Sigmoid colon (tissue), 6 donors: ENCODE measurements at regions not wholly inside any gene's neighbourhood (a gene's known extent, or its start where the extent isn't known, plus 50 kb on each side); places are given as distances from the start of the nearest gene placed in this dataset.

ENCODE experiments used
- DNase-seq: peaks from one replicate; pipeline ENCODE4 v3.0.0-alpha.2; 2019
- H3K27ac ChIP-seq, 4 donors: fragments of 200-600 bp; sonication (generic); one replicate each; pipeline ENCODE4 v1.5.1; 2016 to 2019; ENCODE audit warnings: mild to moderate bottlenecking in 1 of 4
- H3K27me3 ChIP-seq, 3 donors: fragments of 200-600 bp; sonication (generic); one replicate each; pipeline ENCODE4 v1.5.1; 2019; ENCODE audit warnings: mild to moderate bottlenecking in 1 of 3
- H3K36me3 ChIP-seq, 4 donors: fragments of 200-600 bp; sonication (generic); one replicate each; pipeline ENCODE4 v1.5.1; 2016 to 2019
- H3K4me1 ChIP-seq, 4 donors: fragments of 200-600 bp; sonication (generic); one replicate each; pipeline ENCODE4 v1.5.1; 2017 to 2019
- H3K4me3 ChIP-seq, 4 donors: fragments of 200-600 bp; sonication (generic); one replicate each; pipeline ENCODE4 v1.5.1; 2017 to 2019; ENCODE audit warnings: mild to moderate bottlenecking in 2 of 4, moderate library complexity in 1 of 4
- H3K9me3 ChIP-seq, 4 donors: fragments of 200-600 bp in 3 of 4; sonication (generic) in 3 of 4; one replicate each; pipeline versions ENCODE4 v1.5.1 to v1.6.1; 2013 to 2019
- CTCF ChIP-seq, 4 experiments: fragments of 450-650 bp in 3 of 4; fragments of 200-600 bp in 1 of 4; IDR thresholded peaks; one replicate each; pipeline ENCODE4 v1.5.1; 2016 to 2019; ENCODE audit warnings: antibody characterized with exemption in 4 of 4, mild to moderate bottlenecking in 3 of 4, moderate library complexity in 2 of 4
- EP300 ChIP-seq, 4 donors: sonication (generic); formaldehyde crosslinking; IDR thresholded peaks; one replicate each; pipeline ENCODE4 v1.6.1; 2017; ENCODE audit warnings: antibody characterized with exemption in 4 of 4
- POLR2A ChIP-seq, 2 donors: fragments of 450-650 bp; IDR thresholded peaks; one replicate each; pipeline ENCODE4 v1.6.1; 2016; ENCODE audit warnings: antibody characterized with exemption in 2 of 2, mild to moderate bottlenecking in 2 of 2, moderate library complexity in 2 of 2
- POLR2AphosphoS5 ChIP-seq, 4 donors: sonication (generic); formaldehyde crosslinking; IDR thresholded peaks; one replicate each; pipeline ENCODE4 v1.6.1; 2017; ENCODE audit warnings: antibody characterized with exemption in 4 of 4
- WGBS, 2 donors: extraction: QIAGEN DNeasy Blood & Tissue Kit; methylation state at CpG; one replicate each; pipeline ENCODE4 v1.1.7; 2013; 5-methylcytosine and 5-hydroxymethylcytosine counted together
- intact Hi-C: fragments of 100-400 bp; cut with DNase I; formaldehyde crosslinking; loops from one replicate; pipeline ENCODE4 v1.15.1; 2023
- donor health status: healthy with polysubstance abuse.
- donor health status: healthy.

GRCh38 chr1:88061492-88062177, 622.4 kb upstream of the PKN2 start:
- Histone ChIP-seq H3K27me3 (no peaks in the 10 kb centered on the region), H3K4me1 (peaks cover 0 to 12% (median 6%) of the 10 kb centered on the region in 4 donors), H3K9me3 (no peaks in the 10 kb centered on the region), H3K36me3 (no peaks in the 10 kb centered on the region), H3K27ac (no peak overlapping the region), H3K4me3 (no peak overlapping the region)
- intact Hi-C loops: loop anchor here (2.0 to 10.0 kb wide), 3 partner anchors 377 to 769 kb away; no protein-coding TSS in a partner anchor
- no peak for TF ChIP-seq EP300 (IDR thresholded peaks at IDR 0.05)
- TF ChIP-seq POLR2A (IDR thresholded peaks at IDR 0.05): no peak
- no peak for TF ChIP-seq POLR2AphosphoS5 (IDR thresholded peaks at IDR 0.05)
- TF ChIP-seq CTCF (IDR thresholded peaks at IDR 0.05): peak; percentile 37 to 83 (median 76)
- DNase-seq: peak; percentile 72

GRCh38 chr1:88062650-88063153, 621.4 kb upstream of the PKN2 start:
- Histone ChIP-seq H3K4me3 (no peak overlapping the region), H3K4me1 (peaks cover 0 to 12% (median 6%) of the 10 kb centered on the region in 4 donors), H3K27ac (no peak overlapping the region), H3K9me3 (no peaks in the 10 kb centered on the region), H3K27me3 (no peaks in the 10 kb centered on the region), H3K36me3 (no peaks in the 10 kb centered on the region)
- intact Hi-C loops: loop anchor here (5.0 to 10.0 kb wide), 2 partner anchors 378 to 770 kb away; no protein-coding TSS in a partner anchor
- TF ChIP-seq CTCF (IDR thresholded peaks at IDR 0.05) (no peak), POLR2AphosphoS5 (IDR thresholded peaks at IDR 0.05) (no peak), POLR2A (IDR thresholded peaks at IDR 0.05) (no peak), EP300 (IDR thresholded peaks at IDR 0.05) (no peak)
- WGBS, 2 donors: 89 to 90% methylated on average over 3 of the region's 3 CpGs
- no peak for DNase-seq

GRCh38 chr1:88063605-88064004, 620.5 kb upstream of the PKN2 start:
- H3K27me3 ChIP-seq: no peaks in the 10 kb centered on the region
- WGBS, 2 donors: 21 to 61% methylated on average over 2 of the region's 2 CpGs
- no peak for DNase-seq
- no peak for TF ChIP-seq EP300 (IDR thresholded peaks at IDR 0.05)
- TF ChIP-seq POLR2A (IDR thresholded peaks at IDR 0.05): no peak
- no peak for TF ChIP-seq CTCF (IDR thresholded peaks at IDR 0.05)
- no peak for TF ChIP-seq POLR2AphosphoS5 (IDR thresholded peaks at IDR 0.05)
- no peak overlapping the region for H3K4me3 ChIP-seq
- intact Hi-C loops: loop anchor here (5.0 to 10.0 kb wide), 2 partner anchors 379 to 771 kb away; no protein-coding TSS in a partner anchor
- no peaks in the 10 kb centered on the region for H3K36me3 ChIP-seq
- H3K9me3 ChIP-seq: no peaks in the 10 kb centered on the region
- H3K27ac ChIP-seq: no peak overlapping the region
- H3K4me1 ChIP-seq: peaks cover 0 to 12% (median 6%) of the 10 kb centered on the region in 4 donors

GRCh38 chr1:88068407-88068960, 615.6 kb upstream of the PKN2 start:
- Histone ChIP-seq H3K27ac (no peak overlapping the region), H3K4me1 (no peaks in the 10 kb centered on the region), H3K9me3 (no peaks in the 10 kb centered on the region), H3K36me3 (no peaks in the 10 kb centered on the region), H3K4me3 (no peak overlapping the region), H3K27me3 (no peaks in the 10 kb centered on the region)
- TF ChIP-seq CTCF (IDR thresholded peaks at IDR 0.05): no peak
- no peak for TF ChIP-seq POLR2A (IDR thresholded peaks at IDR 0.05)
- TF ChIP-seq POLR2AphosphoS5 (IDR thresholded peaks at IDR 0.05): no peak
- no peak for TF ChIP-seq EP300 (IDR thresholded peaks at IDR 0.05)
- intact Hi-C loops: loop anchor here (10.0 kb wide), 1 partner anchor 384 kb away; no protein-coding TSS in a partner anchor
- WGBS, 2 donors: 89 to 90% methylated on average over 5 of the region's 5 CpGs
- no peak for DNase-seq
